ENCODE measurements at regions not wholly inside any gene's neighbourhood (a gene's known extent, or its start where the extent isn't known, plus 50 kb on each side); places are given as distances from the start of the nearest gene placed in this dataset.

DNA sequence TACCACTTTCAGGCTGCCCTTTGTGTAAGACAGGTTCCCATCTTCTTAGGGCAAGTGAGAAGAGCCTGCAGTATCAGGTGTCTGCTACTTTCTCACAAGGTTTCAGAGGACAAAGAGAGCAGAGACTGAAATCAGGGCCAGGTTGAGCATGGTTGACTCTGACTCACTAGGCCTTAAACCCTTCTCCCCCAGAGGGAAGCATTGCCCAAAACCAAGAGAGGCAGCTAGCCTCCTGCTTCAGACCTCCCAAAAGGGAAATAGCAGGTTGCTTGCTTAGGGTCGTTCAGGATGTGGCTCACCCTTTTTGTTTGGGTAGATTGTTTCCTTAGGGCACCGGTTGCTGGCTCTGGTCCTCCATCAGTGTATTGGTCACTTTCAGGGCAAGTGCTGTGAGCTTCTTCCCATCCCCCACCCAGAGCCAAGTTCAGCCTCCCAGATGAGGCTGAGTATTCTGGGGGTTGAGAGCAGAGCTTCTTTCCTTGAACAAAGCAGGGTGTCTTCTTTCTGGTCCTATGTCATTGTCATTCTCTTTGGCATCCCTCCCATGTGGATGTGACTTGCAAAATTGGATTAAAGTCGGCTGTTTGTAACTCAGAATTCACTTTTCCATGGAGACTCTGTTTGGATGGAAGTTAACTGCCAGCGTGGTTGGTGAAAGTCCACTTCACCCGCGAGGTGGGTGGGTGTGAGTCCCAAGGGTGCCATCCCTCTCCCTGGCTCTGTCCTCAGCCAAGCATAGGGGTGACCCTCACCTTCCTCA, 55.5 kb upstream of the GALNT2 start:
- no peak overlapping the region for H3K56ac ChIP-seq (replicated peaks; ENCODE audit: insufficient read length, low read depth, low read length)
- no peaks in the 10 kb centered on the region for H3K36me3 ChIP-seq (ENCODE audit: control insufficient read depth in 2 of 4, insufficient read depth in 4 of 4, low read length in 3 of 4)
- no peak overlapping the region; the same call in 1 of the 2 replicates for H2BK20ac ChIP-seq (ENCODE audit: low read length)
- no peak overlapping the region for H3K4ac ChIP-seq (replicated peaks; ENCODE audit: insufficient read length, low read depth, low read length)
- H3K18ac ChIP-seq (ENCODE audit: extremely low read depth, low read length), result peak overlapping the region; percentile 25; the same call in 1 of the 2 replicates
- no peak overlapping the region for H3K9ac ChIP-seq (replicated peaks in 1 of 4; ENCODE audit: extremely low read depth in 1 of 4, low read depth in 3 of 4, low read length in 3 of 4)
- no peak overlapping the region for H3K27ac ChIP-seq (ENCODE audit: low read depth, low read length)
- no peak overlapping the region for H2BK120ac ChIP-seq (replicated peaks; ENCODE audit: low read depth, low read length)
- no peak overlapping the region for H4K5ac ChIP-seq (ENCODE audit: insufficient read length, low read depth, low read length)
- no peak overlapping the region for H3K14ac ChIP-seq (ENCODE audit: insufficient read length)
- no peak overlapping the region for H3K23ac ChIP-seq (ENCODE audit: insufficient read length)
- 0 out of 2 replicates have a peak overlapping the region, but pooled peaks have one; percentile 8 for H2BK5ac ChIP-seq (ENCODE audit: low read depth, low read length)
- no peak overlapping the region for H4K91ac ChIP-seq (replicated peaks; ENCODE audit: insufficient read length, low read length)
- H2BK12ac ChIP-seq (ENCODE audit: low read depth, low read length), result peak overlapping the region; percentile 4; the same call in 1 of the 2 replicates
- CTCF ChIA-PET (ENCODE audit: partially characterized antibody), result no interaction called here
- POLR2A ChIA-PET (ENCODE audit: partially characterized antibody), result no interaction called here
- H3K79me2 ChIP-seq (ENCODE audit: control insufficient read depth in 1 of 2, insufficient read depth in 2 of 2, low read length in 2 of 2), result no peaks in the 10 kb centered on the region
- no peak overlapping the region for H2BK15ac ChIP-seq (ENCODE audit: low read length)
- no peaks in the 10 kb centered on the region for H4K20me1 ChIP-seq (replicated peaks in 1 of 2; ENCODE audit: control insufficient read depth in 1 of 2, insufficient read depth in 2 of 2, low read length in 2 of 2)
- FAIRE-seq (no peak), DNase-seq (ENCODE audit: low read depth in 1 of 2, low spot score in 2 of 2) (no peak)
- no peaks in the 10 kb centered on the region for H3K23me2 ChIP-seq (ENCODE audit: low read depth, low read length)
- H4K8ac ChIP-seq (ENCODE audit: extremely low read depth, insufficient read depth, low read length), result no peak overlapping the region
- no peak overlapping the region for H3K4me3 ChIP-seq (ENCODE audit: extremely low read depth in 1 of 4, insufficient read depth in 2 of 4, low read depth in 3 of 4, low read length in 4 of 4)
- WGBS, 2 experiments (ENCODE audit: extremely low coverage in 1 of 2, insufficient coverage in 1 of 2, insufficient read length in 1 of 2, insufficient replicate concordance in 2 of 2, low coverage in 1 of 2, low lambda C conversion rate in 2 of 2, missing lambda C conversion rate in 1 of 2), result 93% methylated on average over 6 of the region's 6 CpGs; no CpG with 5 or more reads in 1 of the 2 experiments
- no peaks in the 10 kb centered on the region for H3K9me3 ChIP-seq (ENCODE audit: insufficient read depth in 2 of 2, low read depth in 1 of 2, low read length in 1 of 2)
- H3K27me3 ChIP-seq (replicated peaks in 1 of 4; ENCODE audit: control insufficient read depth in 3 of 4, extremely low read depth in 1 of 4, insufficient read depth in 3 of 4, low read length in 3 of 4), result no peaks in the 10 kb centered on the region; a peak in 1 of 7 replicates
- H3K4me1 ChIP-seq (replicated peaks in 1 of 4; ENCODE audit: control insufficient read depth in 3 of 4, insufficient read depth in 4 of 4, low read length in 3 of 4), result peaks cover 0 to 5% (median 2%) of the 10 kb centered on the region in 4 experiments; a peak in 3 of 7 replicates
- no peak overlapping the region; a peak in 1 of 4 replicates for H3K4me2 ChIP-seq (ENCODE audit: insufficient read depth in 1 of 2, low read depth in 2 of 2, low read length in 2 of 2)
- H3K79me1 ChIP-seq (ENCODE audit: low read depth, low read length), result no peaks in the 10 kb centered on the region; the same call in 1 of the 2 replicates
- H2AFZ ChIP-seq (ENCODE audit: low read length), result peak overlapping the region; percentile 94; the same call in 1 of the 2 replicates
- no peak overlapping the region for H2AK5ac ChIP-seq (ENCODE audit: low read depth, low read length)
